ENCODE measurements at regions not wholly inside any gene's neighbourhood (a gene's known extent, or its start where the extent isn't known, plus 50 kb on each side); places are given as distances from the start of the nearest gene placed in this dataset.

- no peak for DNase-seq (ENCODE audit: low read depth)
Measured at GRCh38 chr5:68565427-68565826, 349.9 kb downstream of the PIK3R1 start.

GRCh38 chr5:68576805-68577204 lies 361.2 kb downstream of the PIK3R1 start:
- no peak for DNase-seq (ENCODE audit: low read depth)

- no peak for DNase-seq (ENCODE audit: low read depth)
Measured at GRCh38 chr5:68582284-68582683, 366.7 kb downstream of the PIK3R1 start.

- DNase-seq (ENCODE audit: low read depth), result no peak
Measured at GRCh38 chr5:68587171-68587570, 371.6 kb downstream of the PIK3R1 start.

DNA sequence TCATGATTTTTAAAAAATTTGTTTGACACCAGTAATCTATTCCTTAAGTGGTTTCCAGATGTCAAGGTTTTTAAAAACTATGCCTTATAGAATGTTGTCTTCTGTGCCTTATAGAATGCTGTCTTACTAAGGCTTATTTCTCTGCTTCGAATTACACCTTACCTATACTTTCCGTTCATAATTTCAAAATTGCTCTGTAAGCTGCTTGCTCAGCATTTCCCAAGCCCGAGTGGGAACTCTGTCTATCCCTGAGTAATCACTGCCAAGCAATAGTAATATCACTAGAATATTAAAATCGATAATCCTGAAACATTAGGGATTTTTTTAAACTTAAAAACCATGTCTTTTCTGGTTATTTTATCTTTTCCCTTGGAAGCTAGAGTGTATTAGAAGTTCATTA lies 376.3 kb downstream of the PIK3R1 start:
- DNase-seq (ENCODE audit: low read depth), result no peak

- DNase-seq (ENCODE audit: low read depth), result no peak
Measured at GRCh38 chr5:68592351-68592750, 376.8 kb downstream of the PIK3R1 start.

DNA sequence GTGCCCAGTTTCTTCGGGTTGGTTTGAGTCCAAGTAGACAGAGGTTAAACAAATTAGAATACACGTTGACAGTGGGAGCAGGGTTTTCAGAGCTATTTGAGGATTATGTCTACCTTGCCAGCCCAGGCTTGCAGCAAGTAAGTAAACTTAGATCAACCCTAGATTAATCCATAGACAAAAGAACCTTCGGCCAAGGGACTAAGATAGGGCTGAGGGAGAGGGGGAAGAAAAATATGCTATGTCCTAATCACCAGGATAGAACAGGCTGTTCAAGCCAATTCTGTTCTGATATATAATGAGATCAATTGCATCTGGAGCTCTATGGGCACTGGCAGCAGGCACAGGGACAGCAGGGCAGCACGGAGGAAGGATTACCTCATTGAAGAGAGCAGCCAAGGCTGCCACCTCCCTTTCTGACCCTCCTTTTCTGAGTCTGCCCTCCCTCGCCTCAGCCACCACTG lies 377.7 kb downstream of the PIK3R1 start:
- no peak for DNase-seq (ENCODE audit: low read depth)

GRCh38 chr5:68612972-68613371 lies 397.4 kb downstream of the PIK3R1 start:
- no peak for DNase-seq (ENCODE audit: low read depth)

DNA sequence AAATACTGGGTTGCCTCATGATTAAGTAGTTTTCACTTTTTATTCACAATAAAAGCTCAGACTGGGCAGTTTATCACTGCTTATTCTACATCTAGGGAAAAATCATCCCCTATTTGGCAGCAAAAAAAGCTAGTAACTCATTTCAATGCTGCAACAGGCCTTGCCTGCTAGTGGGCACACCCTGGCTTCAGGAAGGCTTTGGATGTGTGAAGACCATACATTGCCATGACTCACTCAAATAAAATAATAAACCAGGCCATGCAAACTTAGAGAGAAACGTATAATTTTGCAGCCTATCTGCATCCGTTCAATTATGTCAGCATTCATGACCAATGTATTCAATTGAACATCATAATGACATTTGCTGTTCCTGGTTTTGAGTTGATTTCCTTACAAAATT lies 402.9 kb downstream of the PIK3R1 start:
- no peak for DNase-seq (ENCODE audit: low read depth)

GRCh38 chr5:68627001-68627400 lies 411.4 kb downstream of the PIK3R1 start:
- no peak for DNase-seq (ENCODE audit: low read depth)

DNA sequence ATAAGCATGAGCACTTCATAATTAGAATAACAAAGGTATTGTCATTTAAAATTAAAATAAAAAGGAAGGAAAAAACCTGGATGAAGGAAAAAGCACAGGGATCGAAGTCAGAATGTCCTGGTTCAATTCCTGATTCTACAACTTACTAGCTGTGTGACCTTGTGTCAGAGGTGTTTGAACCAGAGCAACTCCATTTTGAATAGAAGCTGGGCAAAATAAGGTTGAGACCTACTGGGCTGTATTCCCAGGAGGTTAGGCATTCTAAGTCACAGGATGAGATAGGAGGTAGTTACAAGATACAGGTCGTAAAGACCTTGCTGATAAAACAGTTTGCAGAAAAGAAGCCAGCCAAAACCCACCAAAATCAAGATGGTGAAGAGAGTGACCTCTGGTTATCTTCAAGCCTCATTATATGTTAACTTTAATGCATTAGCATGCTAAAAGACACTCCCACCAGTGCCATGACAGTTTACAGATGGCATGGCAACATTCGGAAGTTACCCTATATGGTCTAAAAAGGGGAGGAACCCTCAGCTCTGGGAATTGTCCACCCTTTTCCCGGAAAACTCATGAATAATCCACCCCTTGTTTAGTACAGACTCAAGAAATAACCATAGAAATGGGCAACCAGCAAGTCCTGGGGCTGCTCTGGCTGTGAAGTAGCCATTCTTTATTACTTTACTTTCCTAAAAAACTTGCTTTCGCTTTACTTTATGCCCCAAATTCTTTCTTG lies 412.7 kb downstream of the PIK3R1 start:
- DNase-seq (ENCODE audit: low read depth), result no peak

DNA sequence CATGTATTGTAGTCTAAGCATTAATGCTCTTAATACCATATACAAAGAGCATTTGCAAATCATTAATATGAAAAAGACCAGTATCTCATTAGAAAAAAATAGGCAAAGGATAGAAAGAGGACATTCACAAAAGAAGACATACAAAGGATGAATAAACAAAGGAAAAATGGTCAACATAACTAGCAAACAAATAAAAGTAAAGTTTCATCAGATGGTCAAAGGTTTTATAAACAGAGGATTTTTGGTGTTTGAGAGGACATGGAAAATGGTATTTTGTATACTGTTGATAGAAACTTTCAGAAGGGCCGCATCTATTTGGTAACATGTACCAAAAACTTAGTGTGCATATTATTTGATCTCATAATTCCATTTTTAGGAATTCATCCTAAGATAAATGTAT lies 414.8 kb downstream of the PIK3R1 start:
- no peak for DNase-seq (ENCODE audit: low read depth)

DNA sequence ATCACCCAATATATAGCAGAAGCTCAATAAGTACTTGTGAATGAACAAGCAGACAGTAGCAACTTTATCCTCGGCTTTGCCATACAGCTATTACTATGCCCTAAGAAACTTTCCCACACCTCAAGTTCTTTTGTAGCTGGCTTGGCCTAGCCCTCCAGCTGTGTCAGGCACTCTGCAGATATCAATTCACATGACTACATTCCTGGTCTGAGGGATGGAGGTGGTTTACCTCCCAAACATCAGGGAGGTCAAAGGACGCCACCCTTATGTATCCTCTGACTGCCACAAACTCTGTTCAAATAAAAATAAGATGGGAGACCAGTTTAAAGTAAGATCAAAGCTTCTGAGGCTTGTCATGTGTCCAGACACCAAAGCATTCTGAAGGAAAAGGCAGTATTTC lies 416.3 kb downstream of the PIK3R1 start:
- no peak for DNase-seq (ENCODE audit: low read depth)

GRCh38 chr5:68641211-68641610 lies 425.7 kb downstream of the PIK3R1 start:
- DNase-seq (ENCODE audit: low read depth), result no peak

GRCh38 chr5:68643064-68643463 lies 427.5 kb downstream of the PIK3R1 start:
- DNase-seq (ENCODE audit: low read depth), result no peak

DNA sequence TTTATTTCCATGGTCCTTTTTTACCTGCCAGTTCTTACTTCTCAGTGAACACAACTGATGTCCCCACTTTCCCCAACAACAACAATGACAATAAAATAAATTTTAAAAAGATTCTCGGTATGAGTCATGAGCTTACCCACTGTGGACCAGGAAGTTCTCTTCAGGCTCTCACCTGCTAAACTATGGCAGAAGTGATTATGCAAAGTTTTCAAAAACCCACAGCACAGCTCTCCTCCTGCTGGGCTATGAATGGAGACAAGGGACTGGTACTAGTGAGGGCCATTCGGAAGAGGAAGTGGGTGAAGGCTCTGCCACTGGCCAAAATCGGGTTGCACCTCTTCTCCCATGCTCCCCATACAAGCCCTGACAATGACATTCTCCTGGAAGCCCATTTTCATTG lies 429.4 kb downstream of the PIK3R1 start:
- DNase-seq (ENCODE audit: low read depth), result no peak

- DNase-seq (ENCODE audit: low read depth), result no peak
Measured at GRCh38 chr5:68646144-68646543, 430.6 kb downstream of the PIK3R1 start.

DNA sequence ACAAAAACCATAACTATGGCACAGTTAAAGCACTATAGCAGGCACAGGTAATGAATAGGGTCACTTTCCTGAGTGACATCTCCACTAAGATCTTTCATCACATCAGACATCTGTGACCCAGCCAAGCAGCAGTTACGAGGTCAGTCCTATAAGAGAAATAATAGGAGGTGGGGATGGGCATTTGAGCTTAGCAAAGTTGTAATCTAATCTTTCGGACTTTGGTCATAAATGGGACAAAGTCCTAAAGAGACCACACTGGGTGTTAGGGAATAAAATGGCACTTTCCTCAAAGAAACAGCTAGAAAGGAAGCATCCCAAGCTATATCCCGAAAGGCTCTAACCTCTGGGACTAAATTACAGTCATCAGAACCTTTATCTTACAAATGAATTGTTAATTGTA lies 432.2 kb downstream of the PIK3R1 start:
- DNase-seq (ENCODE audit: low read depth), result no peak

- no peak for DNase-seq (ENCODE audit: low read depth)
Measured at GRCh38 chr5:68648944-68649857, 433.6 kb downstream of the PIK3R1 start.

GRCh38 chr5:68652534-68652965 lies 437.0 kb downstream of the PIK3R1 start:
- no peak for DNase-seq (ENCODE audit: low read depth)

GRCh38 chr5:68653471-68653870 lies 437.9 kb downstream of the PIK3R1 start:
- DNase-seq (ENCODE audit: low read depth), result no peak

GRCh38 chr5:68657055-68657961 lies 436.5 kb upstream of the SLC30A5 start:
- DNase-seq (ENCODE audit: low read depth), result no peak
